Brain pericyte (primary cell): ENCODE measurements at regions not wholly inside any gene's neighbourhood (a gene's known extent, or its start where the extent isn't known, plus 50 kb on each side); places are given as distances from the start of the nearest gene placed in this dataset.

Source experiments
- DNase-seq: peaks from one replicate; pipeline ENCODE4 v3.0.0-alpha.2; 2012; ENCODE audit warnings: low read depth, low spot score

DNA sequence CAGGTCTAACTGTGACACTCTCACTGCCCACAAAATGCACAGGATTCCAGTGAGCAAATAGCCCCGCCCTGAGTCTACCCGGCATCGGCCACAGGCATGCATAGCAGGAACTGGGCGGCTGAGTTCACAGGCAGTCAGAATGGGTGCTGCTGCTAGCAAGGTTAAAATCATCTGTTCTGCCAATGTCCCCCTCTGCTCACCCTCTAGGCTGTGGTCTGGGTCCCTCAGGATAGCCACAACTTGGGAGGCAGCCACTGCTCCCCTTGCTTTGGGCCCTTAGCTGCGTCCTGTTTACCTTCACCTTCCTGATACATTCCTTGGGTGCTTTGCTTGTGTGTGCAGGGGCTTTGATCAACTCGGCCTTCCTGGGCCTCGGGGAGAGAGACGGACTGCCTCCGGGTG, 232.9 kb upstream of the RGMA start:
- DNase-seq, result no peak

DNA sequence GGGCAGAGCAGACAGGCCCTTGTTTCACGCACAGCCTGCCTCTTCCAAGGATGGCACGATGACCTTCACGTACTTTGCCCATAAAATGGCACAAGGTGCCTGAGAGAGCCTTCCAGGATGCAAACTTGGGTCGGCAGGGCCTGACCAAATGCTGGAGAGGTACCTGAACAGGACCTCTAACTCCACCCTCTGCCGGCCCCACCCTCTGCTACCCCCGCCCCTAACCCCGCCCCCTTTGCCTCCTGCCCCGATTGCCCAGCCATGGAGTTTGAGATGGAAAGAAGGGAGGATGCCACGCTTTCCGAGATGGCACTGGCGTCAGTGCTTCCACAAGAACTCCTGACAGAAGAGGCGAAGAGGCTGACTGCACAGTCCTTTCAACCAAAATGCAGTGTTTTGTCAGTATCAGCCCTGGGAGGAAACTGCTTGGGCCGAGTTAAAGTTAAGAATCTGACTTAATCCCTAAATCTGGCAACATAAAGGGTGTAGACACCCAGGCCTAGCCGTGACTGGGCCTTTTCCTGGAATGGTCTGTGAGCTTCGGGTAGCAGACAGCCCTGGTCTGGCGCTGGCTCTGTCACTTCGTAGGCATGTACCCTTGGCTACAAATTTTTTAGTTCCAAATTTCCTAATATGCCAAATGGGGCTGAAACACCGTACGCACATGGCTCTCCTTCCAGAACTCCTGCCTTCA, 230.3 kb upstream of the RGMA start:
- DNase-seq, result no peak

DNA sequence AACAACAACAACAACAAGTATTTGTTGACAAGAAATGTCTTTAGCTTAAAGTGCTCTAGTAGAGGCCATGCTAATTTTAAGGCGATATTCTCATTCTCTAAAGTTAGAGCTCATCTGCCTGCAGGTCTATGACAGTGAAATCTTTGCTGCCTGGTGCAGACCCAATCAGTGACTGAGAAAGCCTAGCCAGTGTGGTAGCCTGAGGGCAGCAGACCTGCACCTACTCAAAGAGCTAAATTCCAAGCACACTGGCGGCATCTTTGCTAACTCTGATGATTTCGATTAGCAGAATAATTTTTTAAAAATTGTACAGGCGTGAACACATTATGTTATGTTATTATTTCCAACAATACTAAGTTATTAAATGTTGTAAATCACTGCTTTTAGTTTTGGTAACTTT, 228.8 kb upstream of the RGMA start:
- no peak for DNase-seq

DNA sequence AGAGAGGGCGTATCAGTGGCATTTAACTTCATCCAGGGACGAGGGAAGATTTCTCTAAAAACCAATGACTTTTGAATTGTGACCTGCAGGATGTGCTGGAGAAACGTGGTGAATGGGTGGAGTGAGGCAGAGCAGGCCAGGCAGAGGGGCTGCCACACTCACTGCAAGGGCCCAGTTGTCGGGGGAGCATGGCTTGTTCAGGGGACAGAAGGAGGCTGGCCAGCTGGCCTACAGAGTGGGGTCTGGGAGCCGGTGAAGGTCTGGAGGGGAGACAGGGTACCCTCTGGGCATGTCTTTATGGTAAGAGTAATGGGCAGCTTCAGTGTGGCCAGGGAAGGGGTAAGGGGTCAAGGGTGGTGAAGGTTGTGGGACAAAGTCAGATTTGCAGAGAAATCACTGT, 225.2 kb upstream of the RGMA start:
- DNase-seq, result no peak

- DNase-seq, result no peak
These were observed 224.0 kb upstream of the RGMA start for GRCh38 chr15:93312891-93313486.

DNA sequence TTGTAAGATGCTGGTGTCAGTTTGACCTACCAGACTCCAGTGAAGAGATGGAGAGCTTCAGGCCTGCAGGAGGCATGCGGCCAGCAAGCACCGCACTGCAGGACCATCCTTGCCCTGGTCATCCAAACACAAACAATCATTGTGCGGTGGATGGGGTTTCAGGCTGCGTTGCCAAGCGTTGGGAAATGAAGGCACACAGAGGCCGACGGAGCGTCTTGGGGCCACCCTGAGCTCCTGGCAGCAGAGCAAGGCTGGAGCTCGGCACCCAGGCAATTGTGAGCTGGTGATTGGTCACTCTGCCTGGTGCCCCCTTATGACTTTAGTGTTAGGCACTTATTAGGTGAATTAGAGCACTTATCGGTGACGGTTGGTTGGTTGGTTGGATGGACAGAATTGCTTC, 222.6 kb upstream of the RGMA start:
- DNase-seq, result no peak

GRCh38 chr15:93308026-93308690, 219.1 kb upstream of the RGMA start:
- DNase-seq, result no peak

GRCh38 chr15:93307513-93307912, 218.5 kb upstream of the RGMA start:
- DNase-seq, result no peak

DNA sequence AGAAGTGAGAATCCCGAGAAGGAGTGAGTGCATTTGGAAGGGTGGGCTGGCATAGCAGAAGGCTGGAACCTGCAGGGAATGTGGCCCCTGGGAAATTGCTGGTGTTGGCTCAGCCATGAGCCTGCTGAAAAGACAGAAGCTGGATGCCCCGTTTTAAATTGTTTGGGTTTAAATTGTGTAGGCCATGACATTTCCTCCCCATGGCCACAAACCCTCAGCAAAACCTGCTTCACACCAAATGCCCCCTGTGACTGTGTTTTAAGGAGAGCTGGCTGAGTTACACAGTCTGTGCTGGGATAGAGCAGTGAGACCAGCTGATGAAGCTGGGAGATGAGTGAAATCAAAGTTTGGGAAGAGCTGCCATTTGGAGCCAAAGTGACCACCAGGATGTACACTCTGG, 216.3 kb upstream of the RGMA start:
- DNase-seq, result no peak

DNA sequence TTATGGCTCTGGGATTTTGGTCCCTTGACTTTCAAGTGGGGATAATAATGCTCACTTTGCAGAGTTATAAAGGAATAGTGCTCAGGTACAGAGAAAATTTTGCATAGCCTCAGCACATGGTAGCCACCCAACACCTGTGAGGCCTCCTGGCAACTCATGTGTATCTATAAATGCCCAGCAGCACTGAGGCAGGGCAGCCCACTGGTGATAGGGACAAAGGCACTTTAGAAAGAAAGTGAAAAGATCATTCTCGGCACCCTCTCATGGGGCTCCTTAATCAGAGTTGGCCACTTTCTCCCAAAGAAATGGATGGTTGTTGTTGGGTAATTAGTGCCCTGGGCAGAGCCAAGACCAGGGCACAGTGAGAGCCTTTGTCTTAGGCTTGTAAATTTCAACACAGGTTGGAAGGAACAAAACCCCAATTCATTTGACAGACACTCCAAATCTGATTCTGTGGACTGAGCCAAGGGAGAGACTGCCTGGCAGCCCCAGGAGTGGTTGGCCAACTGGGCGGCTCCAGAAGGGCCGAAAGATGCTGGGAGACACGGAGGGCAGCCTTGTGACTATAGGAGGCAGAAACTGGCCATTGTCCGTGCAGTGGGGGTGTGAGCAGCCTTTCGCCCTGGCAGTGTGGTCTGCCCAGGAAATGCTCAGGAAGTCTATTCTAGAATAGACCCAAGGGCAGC, 213.2 kb upstream of the RGMA start:
- no peak for DNase-seq

DNA sequence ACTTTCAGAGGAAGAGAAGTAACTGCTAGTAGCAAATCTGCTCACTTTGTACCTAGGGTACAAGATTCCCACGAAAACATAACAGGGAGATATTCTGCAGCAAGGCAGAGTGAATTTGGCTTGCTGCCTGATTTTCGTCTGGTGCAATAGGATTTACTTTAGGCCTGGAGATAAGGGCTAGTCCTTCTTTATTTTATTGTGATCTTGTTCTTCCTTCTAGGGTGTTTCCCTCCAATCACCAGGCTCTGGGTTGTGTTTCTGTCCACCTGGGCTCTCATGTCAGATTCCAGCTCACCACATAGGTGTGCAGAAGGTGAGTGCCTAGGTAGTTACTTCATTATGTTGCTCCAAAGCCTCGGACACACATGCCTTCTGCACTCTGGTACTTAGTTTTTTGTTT, 211.8 kb upstream of the RGMA start:
- DNase-seq, result no peak

DNA sequence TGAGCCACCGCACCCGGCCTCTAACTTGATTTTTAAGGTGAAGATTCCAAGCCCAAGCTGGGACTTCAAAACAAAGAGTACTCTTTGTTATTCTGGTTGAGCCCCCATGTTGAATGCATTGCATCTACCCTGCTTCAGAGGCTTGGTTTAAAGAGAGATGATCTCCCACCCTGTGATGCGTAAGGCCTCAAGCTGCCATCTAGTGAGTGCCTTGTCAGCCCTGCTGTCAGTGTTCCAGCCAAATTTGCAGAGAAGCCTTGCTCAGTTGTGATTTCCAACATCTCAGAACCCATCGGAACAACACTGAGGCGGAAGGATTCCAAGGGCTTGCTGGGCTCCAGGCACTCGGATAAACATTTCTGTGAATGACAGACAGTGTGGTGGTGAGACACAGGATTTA, 210.7 kb upstream of the RGMA start:
- no peak for DNase-seq

GRCh38 chr15:93298901-93299300, 209.9 kb upstream of the RGMA start:
- no peak for DNase-seq

- DNase-seq, result no peak
These were observed 207.9 kb upstream of the RGMA start for GRCh38 chr15:93296759-93297500.

- DNase-seq, result no peak
These were observed 205.9 kb upstream of the RGMA start for GRCh38 chr15:93294896-93295295.

DNA sequence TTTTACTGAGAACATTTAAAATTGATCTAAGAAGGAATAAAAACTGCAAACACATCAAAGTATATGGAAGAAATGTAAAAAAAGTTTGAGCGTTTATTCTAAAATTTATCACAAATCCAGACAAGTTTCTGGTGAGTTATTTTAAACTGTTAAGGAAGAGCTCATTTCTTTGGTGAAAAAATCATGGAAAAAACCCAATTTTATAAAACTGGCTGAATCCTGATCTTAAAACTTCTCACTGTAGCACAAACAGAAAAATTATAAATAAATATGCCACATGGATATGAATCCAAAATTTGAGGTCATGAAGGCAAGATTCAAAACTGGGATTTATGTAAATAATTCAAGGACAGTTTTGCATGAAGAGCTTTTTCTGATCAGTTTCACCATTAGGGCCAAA, 205.1 kb upstream of the RGMA start:
- DNase-seq, result no peak

- no peak for DNase-seq
These were observed 202.4 kb upstream of the RGMA start for GRCh38 chr15:93291380-93291779.

DNA sequence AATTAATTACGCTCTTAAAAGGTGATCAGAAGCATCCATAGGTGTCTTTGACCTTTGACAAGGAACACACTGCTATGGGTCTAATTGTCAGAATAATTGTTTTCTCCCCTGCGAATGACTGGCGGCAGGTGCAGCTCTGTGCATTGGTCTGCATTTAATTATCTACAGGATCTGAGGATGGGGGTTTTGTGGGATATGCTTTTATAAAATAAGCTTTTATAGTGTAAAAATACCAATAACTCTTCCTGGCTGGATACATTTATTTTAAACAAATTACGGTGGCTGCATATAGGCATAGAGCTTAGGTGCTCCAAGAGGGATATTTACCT, 201.6 kb upstream of the RGMA start:
- no peak for DNase-seq

- no peak for DNase-seq
These were observed 201.1 kb upstream of the RGMA start for GRCh38 chr15:93289941-93290617.

GRCh38 chr15:93288728-93289294, 199.8 kb upstream of the RGMA start:
- DNase-seq, result no peak

DNA sequence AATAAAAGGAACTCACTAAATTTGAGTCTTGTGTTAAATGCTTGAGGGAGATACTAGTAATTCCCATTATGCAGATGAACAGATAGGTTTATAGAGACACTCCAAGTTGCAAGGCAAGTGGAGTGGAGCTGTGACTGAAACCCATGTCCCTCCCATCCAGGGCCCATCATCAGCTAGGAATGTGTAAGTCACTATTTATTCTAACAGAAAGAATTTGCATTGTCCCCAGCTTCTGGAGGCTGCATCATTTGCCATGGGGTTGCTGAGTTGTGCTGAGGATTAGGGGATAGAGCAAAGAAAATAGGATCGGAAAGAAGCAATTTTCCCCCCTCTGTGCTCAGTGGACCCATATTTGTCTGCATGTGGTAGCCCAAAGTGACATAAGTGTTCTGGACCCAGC, 197.4 kb upstream of the RGMA start:
- no peak for DNase-seq
